ENCODE measurements at regions not wholly inside any gene's neighbourhood (a gene's known extent, or its start where the extent isn't known, plus 50 kb on each side); places are given as distances from the start of the nearest gene placed in this dataset.

DNA sequence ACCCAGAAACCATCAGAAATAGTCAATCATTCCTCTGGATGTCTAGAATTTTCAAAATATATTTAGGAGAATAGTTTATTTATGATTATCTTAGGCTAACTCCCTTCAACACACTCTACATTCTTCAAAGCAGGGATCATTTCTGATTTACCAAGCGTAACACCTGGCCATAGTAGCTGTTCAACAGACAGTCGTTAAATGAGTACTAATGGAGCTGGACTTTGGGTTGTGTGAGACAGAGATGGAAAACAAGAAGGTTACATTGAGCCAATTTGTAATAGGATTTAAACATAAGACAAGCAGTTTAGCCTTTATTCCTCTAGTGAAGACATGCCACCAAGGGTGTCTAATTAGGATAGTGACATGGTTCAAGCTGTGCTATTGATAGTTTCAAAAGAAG is 129.2 kb upstream of the ANO3 start:
- no peak for DNase-seq

- DNase-seq: no peak
Measured at GRCh38 chr11:26204101-26204500, 127.8 kb upstream of the ANO3 start.

GRCh38 chr11:26204839-26205238 is 127.1 kb upstream of the ANO3 start:
- no peak for DNase-seq

- DNase-seq: no peak
Measured at GRCh38 chr11:26219183-26220117, 112.5 kb upstream of the ANO3 start.

DNA sequence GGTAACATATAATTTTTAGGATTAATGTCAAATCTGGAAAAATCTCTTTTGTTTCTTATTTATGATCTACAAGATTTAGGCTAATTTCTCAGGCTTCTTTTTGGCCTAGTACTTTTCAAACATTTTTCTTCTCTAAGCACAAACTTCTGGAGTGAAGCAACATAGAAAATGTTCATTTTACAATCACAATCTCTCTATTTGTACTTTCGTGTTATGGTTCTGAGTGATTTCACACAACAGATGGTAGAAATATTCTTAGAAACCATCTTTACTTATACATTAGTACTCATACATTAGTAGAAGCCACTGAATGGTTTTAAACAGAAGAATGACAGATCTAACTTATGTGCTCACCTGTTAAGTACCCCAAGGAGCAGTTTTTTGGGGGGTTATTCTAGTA is 106.3 kb upstream of the ANO3 start:
- DNase-seq: no peak

DNA sequence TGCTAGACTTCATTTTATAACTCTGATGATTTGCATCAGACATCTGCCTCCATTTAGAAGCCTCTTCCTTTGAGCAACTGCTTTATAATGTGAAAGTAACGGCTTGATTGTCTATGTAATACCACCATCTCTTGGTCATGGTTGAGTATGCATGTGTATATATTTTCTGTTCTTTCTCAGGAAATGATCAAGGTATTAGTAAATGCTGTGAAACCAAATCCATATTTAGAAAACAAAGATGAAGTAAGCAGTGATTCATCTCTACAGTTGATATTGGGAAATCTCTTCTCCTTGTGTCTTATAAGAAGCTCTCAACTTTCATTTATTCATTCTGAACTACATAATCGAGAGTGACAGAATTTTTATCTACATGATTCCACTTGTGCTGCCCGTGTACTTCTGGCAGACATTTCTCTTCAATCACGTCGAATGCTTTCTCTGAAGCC is 104.6 kb upstream of the ANO3 start:
- DNase-seq: no peak

- no peak for DNase-seq
Measured at GRCh38 chr11:26227883-26228502, 103.9 kb upstream of the ANO3 start.

GRCh38 chr11:26228778-26229177 is 103.2 kb upstream of the ANO3 start:
- DNase-seq: no peak

DNA sequence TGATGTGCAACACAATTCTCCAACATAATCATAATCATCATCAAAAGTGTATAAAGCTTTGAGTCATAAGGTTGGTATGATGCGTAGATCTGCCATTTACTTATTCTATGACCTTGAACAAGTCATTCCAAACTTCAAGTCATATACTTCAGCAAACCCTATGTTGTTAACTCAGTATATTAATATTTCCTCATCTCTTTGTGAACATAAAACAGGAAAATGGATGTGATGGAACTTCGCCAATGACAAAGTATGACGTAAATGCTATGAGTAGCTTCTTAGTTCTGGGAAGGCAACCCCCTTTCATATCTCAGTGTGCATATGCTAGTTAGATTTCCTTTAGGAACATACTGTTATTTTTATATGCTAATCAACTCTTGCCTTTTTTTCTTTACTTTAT is 102.7 kb upstream of the ANO3 start:
- no peak for DNase-seq

DNA sequence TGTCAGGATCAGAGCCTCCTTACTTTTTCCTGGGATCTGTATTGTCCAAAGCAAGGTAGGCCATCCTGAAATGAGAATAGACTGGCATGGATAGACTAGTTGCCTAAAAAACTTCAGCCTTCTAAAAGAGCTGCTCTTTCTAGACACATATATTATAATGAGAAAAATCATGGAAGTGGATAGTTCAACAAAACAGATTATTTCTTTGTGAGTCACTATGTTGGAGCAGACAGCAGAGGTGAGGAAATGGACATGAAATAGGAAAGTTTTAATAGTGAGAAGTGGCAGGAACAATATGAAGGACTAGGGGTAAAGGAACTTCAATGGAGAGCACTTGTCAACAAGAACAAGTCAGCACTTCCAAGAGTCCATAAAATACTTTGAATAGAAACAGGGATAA is 101.9 kb upstream of the ANO3 start:
- no peak for DNase-seq

- DNase-seq: no peak
Measured at GRCh38 chr11:26231252-26231661, 100.7 kb upstream of the ANO3 start.

GRCh38 chr11:26234451-26234850 is 97.5 kb upstream of the ANO3 start:
- no peak for DNase-seq

GRCh38 chr11:26243426-26243825 is 88.5 kb upstream of the ANO3 start:
- no peak for DNase-seq

DNA sequence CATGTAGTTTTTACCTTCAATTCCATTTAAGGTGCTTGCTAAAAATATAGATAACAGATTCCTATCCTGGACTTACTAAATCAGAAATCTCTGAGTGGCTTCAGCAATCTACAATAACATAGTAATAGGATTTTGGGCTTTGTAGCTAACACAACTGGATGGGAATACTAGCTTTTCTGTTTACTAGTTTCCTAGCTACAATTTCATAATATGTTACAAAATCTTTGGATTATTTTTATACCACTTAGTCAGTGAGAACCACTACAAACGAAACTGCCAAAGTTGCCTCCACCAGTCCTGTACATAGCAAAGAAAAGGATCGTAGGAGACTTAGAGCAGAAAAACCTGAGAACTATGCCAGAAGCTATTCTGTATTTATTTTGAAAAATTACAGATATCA is 87.7 kb upstream of the ANO3 start:
- no peak for DNase-seq

- DNase-seq: no peak
Measured at GRCh38 chr11:26245046-26245445, 86.9 kb upstream of the ANO3 start.

GRCh38 chr11:26247340-26247739 is 84.6 kb upstream of the ANO3 start:
- no peak for DNase-seq

- DNase-seq: no peak
Measured at GRCh38 chr11:26248661-26249060, 83.3 kb upstream of the ANO3 start.

DNA sequence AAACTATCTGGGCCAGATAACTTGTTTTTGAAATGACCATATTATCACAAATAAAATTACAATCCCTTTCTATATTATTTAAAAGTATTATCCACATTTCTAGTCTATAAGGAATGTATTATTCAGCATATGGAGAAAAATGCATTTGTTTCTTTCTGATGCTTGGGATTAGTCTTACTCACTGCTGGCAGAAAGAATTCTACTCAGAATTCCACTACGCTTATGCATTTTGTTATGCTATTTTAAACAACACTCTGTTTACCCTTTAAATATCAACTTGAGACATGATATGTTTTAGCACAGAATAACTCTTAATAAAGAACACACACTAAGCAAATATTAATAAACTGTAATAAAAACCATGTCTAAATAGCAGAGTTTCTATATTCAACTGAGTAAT is 77.6 kb upstream of the ANO3 start:
- no peak for DNase-seq

- no peak for DNase-seq
Measured at GRCh38 chr11:26263769-26264168, 68.2 kb upstream of the ANO3 start.

DNA sequence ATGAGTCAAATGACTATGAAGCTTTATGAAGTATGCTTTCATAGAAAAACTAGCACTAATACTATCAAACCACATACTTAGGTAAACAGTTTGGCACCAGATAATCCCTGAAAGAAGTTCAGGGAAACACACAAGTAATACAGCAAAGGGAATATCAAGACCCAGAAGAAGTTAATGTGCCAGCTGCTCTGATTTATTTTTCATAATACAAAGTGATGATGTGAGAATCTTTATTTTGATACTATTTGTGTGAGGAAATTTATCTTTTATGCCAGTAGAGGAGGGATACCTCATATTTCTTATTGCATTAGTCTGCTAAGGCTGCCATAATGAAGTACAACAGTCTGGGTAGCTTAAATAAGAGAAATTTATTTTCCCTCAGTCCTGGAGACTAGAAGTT is 67.7 kb upstream of the ANO3 start:
- no peak for DNase-seq

DNA sequence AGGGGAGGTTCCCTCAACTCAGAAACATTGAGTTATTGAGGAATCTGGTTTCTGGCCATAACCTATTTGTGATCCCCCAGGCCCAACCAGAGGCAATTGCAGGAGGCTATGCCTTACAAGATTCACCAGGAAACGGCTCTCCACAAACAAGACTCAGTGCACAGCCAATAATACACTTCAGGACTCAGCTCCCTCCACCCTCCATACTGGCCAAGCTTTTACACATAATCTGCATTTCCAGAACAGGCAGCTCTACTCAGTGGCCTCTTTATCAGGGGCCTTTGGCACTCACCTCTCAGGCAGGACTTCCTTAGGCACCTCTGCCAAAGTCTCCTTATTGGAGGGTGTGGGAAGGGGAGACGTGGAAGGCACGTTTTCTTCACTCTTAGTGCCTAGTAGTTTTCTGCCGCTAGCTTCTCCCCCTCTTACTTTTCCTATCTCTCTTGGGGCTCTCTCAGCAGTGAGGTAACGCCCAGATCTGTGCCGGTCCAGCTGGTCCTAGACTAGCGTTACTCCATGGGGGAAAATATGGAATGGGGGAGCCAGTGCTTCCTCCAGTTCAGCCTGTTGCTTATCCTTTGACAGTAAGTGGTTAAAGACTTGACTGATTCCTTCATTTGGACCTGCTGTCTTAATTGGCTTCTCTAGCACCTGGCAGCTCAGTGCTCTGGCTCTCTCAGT is 62.8 kb upstream of the ANO3 start:
- no peak for DNase-seq

DNA sequence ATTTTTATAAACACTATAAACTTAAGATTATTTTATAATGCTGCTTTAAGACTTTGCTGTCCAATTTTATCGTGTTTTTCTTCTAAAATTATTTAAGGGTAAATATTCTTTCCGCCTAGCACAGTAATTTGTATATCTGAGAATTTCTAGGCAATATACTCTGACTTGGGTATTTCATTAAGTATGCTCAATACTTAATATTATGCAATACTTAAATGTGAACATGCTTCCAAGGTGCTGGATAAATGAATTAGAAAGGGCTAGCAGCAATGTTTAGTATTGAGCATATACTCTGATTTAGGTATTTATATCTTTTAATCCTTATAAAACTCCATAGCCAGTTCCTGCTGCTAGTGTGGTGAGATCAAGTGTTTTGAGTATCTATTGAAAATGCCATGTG is 60.3 kb upstream of the ANO3 start:
- DNase-seq: no peak

- DNase-seq: peak in 1 of 2 donors; percentile 59
Measured at GRCh38 chr11:26276798-26277424, 55.0 kb upstream of the ANO3 start.
